Stomach (tissue), 4 donors: ENCODE measurements at regions not wholly inside any gene's neighbourhood (a gene's known extent, or its start where the extent isn't known, plus 50 kb on each side); places are given as distances from the start of the nearest gene placed in this dataset.

Source experiments
- CTCF ChIP-seq, 7 experiments: fragments of 450-650 bp in 4 of 7; fragments of 200-600 bp in 3 of 7; sonication (generic) in 3 of 7; IDR thresholded peaks; one replicate each; pipeline ENCODE4 v1.5.1; 2016 to 2019; ENCODE audit warnings: antibody characterized with exemption in 7 of 7, control low read depth in 2 of 7, mild to moderate bottlenecking in 1 of 7
- EP300 ChIP-seq: sonication (generic); formaldehyde crosslinking; IDR thresholded peaks from one replicate; pipeline ENCODE4 v1.6.1; 2017; ENCODE audit warnings: antibody characterized with exemption

DNA sequence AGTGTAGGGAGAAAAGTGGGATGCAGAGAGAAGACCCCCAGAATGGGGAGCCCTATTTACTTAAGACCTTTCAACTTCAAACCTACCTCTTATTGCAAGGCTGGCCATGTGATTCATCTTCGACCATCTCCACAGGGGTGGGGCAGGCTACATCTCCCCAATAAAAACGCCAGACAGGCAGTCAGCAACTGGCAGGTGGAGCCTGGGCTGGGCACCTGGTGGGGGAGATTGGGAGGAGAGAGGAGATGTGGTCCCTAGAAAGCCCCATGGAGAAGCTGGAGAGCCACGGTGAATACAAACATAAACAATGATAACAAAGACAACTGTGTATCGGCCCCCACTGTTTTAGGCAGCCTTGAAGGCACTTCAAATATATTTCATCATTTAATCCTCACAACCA is 336.7 kb upstream of the PROX1 start:
- TF ChIP-seq CTCF (IDR thresholded peaks at IDR 0.05) (no peak), EP300 (no peak)
